ENCODE measurements at regions not wholly inside any gene's neighbourhood (a gene's known extent, or its start where the extent isn't known, plus 50 kb on each side); places are given as distances from the start of the nearest gene placed in this dataset.

DNA sequence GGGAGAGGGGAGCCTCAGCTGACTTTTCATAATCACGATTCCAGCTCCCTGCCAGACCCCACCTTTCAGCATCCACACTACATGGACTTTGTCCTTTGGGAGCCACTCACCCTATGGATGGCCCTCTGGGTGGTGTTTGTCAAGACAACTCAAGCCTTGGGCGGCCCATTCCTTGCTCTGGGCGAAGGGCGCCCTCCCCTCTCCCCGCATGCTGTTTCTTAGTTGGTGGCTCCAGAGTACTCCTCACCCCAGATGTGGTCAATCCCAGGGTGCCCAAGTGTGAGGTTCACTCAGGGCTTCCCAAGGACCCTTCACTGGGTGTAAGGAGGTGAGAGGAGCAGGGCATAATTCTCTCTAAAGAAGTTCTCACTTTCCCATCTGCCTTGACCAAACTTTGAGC is 710.0 kb downstream of the QKI start:
- Histone ChIP-seq H3K9me3 (ENCODE audit: control insufficient read depth, low read length) (no peaks in the 10 kb centered on the region), H2BK12ac (ENCODE audit: low read length in 2 of 2) (no peak overlapping the region), H3K9ac (ENCODE audit: low read length) (no peak overlapping the region), H2AFZ (ENCODE audit: low read depth, low read length) (no peak overlapping the region), H3K27ac (ENCODE audit: low read length, poor library complexity, severe bottlenecking) (no peak overlapping the region), H3K36me3 (ENCODE audit: control insufficient read depth in 1 of 2, insufficient read depth in 2 of 2, low read depth in 1 of 2, low read length in 2 of 2) (no peaks in the 10 kb centered on the region), H3K23ac (ENCODE audit: low read length in 2 of 2) (no peak overlapping the region), H3K79me1 (replicated peaks; ENCODE audit: low read length, poor library complexity, severe bottlenecking) (no peaks in the 10 kb centered on the region), H3K4me1 (ENCODE audit: control insufficient read depth, insufficient read depth, low read depth, low read length) (no peaks in the 10 kb centered on the region), H2BK5ac (ENCODE audit: low read depth, low read length, poor library complexity, severe bottlenecking) (no peak overlapping the region), H4K8ac (ENCODE audit: low read length) (no peak overlapping the region), H3K18ac (ENCODE audit: low read depth in 1 of 2, low read length in 2 of 2) (no peak overlapping the region), H3K4me3 (ENCODE audit: insufficient read depth in 1 of 2, low read depth in 1 of 2, low read length in 2 of 2) (no peak overlapping the region), H2BK120ac (ENCODE audit: low read depth, low read length) (no peak overlapping the region), H2AK5ac (ENCODE audit: low read length, severe bottlenecking) (no peak overlapping the region), H3K4ac (ENCODE audit: low read depth in 1 of 2, low read length in 2 of 2) (no peak overlapping the region), H2BK15ac (ENCODE audit: low read depth, poor library complexity, severe bottlenecking) (no peak overlapping the region), H4K91ac (ENCODE audit: low read length) (no peak overlapping the region), H3K4me2 (ENCODE audit: low read length, poor library complexity, severe bottlenecking) (no peak overlapping the region), H3K14ac (ENCODE audit: low read length in 2 of 2) (no peak overlapping the region), H3K27me3 (ENCODE audit: control insufficient read depth in 1 of 2, insufficient read depth in 1 of 2, low read length in 2 of 2) (no peaks in the 10 kb centered on the region)
- no peak for DNase-seq
- whole genome bisulfite sequencing = 92% methylated on average over 5 of the region's 5 CpGs

DNA sequence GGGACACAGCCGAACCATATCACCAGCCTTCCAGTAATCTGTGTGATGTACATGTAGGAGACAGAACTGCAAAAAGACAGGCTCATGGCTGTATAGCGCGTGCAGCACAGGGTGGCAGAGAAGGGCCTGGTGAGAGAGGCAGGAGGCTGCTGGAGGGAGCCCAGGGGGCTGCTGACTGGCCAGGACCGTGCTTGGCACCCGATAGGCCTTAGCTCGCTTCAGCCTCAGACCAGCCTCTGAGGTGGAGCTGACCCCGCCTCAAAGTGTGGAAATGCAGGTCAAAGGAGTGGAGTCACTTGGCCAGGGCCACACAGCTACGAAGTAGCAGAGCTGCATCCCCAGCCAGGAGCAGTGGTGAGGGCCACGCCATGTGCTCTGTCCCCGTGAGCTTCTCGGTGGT is 707.6 kb downstream of the QKI start:
- DNase-seq = no peak
- Histone ChIP-seq H2BK5ac (ENCODE audit: low read depth, low read length, poor library complexity, severe bottlenecking) (no peak overlapping the region), H3K14ac (ENCODE audit: low read length in 2 of 2) (no peak overlapping the region), H3K18ac (ENCODE audit: low read depth in 1 of 2, low read length in 2 of 2) (no peak overlapping the region), H3K36me3 (ENCODE audit: control insufficient read depth in 1 of 2, insufficient read depth in 2 of 2, low read depth in 1 of 2, low read length in 2 of 2) (no peaks in the 10 kb centered on the region), H3K23ac (ENCODE audit: low read length in 2 of 2) (no peak overlapping the region), H2AK5ac (ENCODE audit: low read length, severe bottlenecking) (no peak overlapping the region), H3K9me3 (ENCODE audit: control insufficient read depth, low read length) (no peaks in the 10 kb centered on the region), H3K9ac (ENCODE audit: low read length) (no peak overlapping the region), H3K79me1 (replicated peaks; ENCODE audit: low read length, poor library complexity, severe bottlenecking) (no peaks in the 10 kb centered on the region), H3K4me2 (ENCODE audit: low read length, poor library complexity, severe bottlenecking) (no peak overlapping the region), H3K4me1 (ENCODE audit: control insufficient read depth, insufficient read depth, low read depth, low read length) (no peaks in the 10 kb centered on the region), H3K27ac (ENCODE audit: low read length, poor library complexity, severe bottlenecking) (no peak overlapping the region), H2BK12ac (ENCODE audit: low read length in 2 of 2) (no peak overlapping the region), H4K91ac (ENCODE audit: low read length) (no peak overlapping the region), H2AFZ (ENCODE audit: low read depth, low read length) (no peak overlapping the region), H2BK120ac (ENCODE audit: low read depth, low read length) (no peak overlapping the region), H4K8ac (ENCODE audit: low read length) (no peak overlapping the region), H3K27me3 (ENCODE audit: control insufficient read depth in 1 of 2, insufficient read depth in 1 of 2, low read length in 2 of 2) (no peaks in the 10 kb centered on the region), H2BK15ac (ENCODE audit: low read depth, poor library complexity, severe bottlenecking) (no peak overlapping the region), H3K4me3 (ENCODE audit: insufficient read depth in 1 of 2, low read depth in 1 of 2, low read length in 2 of 2) (no peak overlapping the region), H3K4ac (ENCODE audit: low read depth in 1 of 2, low read length in 2 of 2) (no peak overlapping the region)
- 87% methylated on average over 11 of the region's 11 CpGs for WGBS

DNA sequence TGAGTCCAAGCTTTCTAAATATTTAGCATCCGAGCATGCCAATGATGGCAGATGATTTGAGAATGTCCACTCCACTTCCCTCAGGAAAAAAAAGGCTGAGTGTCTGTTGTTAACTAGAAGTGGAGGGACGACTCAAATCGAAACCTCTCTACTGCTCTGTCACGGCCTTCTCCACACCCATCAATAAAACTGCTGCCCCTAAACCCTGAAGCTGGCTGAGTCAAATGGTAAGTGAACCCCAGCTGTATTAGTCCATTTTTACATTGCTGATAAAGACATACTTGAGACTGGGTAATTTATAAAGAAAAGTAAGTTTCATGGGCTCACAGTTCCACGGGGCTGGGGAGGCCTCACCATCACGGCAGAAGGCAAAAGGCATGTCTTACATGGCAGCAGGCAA is 707.0 kb downstream of the QKI start:
- Histone ChIP-seq H3K9me3 (ENCODE audit: control insufficient read depth, low read length) (no peaks in the 10 kb centered on the region), H2BK15ac (ENCODE audit: low read depth, poor library complexity, severe bottlenecking) (no peak overlapping the region), H3K4me1 (ENCODE audit: control insufficient read depth, insufficient read depth, low read depth, low read length) (no peaks in the 10 kb centered on the region), H3K4me3 (ENCODE audit: insufficient read depth in 1 of 2, low read depth in 1 of 2, low read length in 2 of 2) (no peak overlapping the region), H4K91ac (ENCODE audit: low read length) (no peak overlapping the region), H2BK5ac (ENCODE audit: low read depth, low read length, poor library complexity, severe bottlenecking) (no peak overlapping the region), H3K23ac (ENCODE audit: low read length in 2 of 2) (no peak overlapping the region), H3K14ac (ENCODE audit: low read length in 2 of 2) (no peak overlapping the region), H2AK5ac (ENCODE audit: low read length, severe bottlenecking) (no peak overlapping the region), H4K8ac (ENCODE audit: low read length) (no peak overlapping the region), H3K27ac (ENCODE audit: low read length, poor library complexity, severe bottlenecking) (no peak overlapping the region), H3K4ac (ENCODE audit: low read depth in 1 of 2, low read length in 2 of 2) (no peak overlapping the region), H3K4me2 (ENCODE audit: low read length, poor library complexity, severe bottlenecking) (no peak overlapping the region), H3K36me3 (ENCODE audit: control insufficient read depth in 1 of 2, insufficient read depth in 2 of 2, low read depth in 1 of 2, low read length in 2 of 2) (no peaks in the 10 kb centered on the region), H2AFZ (ENCODE audit: low read depth, low read length) (no peak overlapping the region), H2BK120ac (ENCODE audit: low read depth, low read length) (no peak overlapping the region), H2BK12ac (ENCODE audit: low read length in 2 of 2) (no peak overlapping the region), H3K9ac (ENCODE audit: low read length) (no peak overlapping the region), H3K18ac (ENCODE audit: low read depth in 1 of 2, low read length in 2 of 2) (no peak overlapping the region), H3K79me1 (replicated peaks; ENCODE audit: low read length, poor library complexity, severe bottlenecking) (no peaks in the 10 kb centered on the region), H3K27me3 (ENCODE audit: control insufficient read depth in 1 of 2, insufficient read depth in 1 of 2, low read length in 2 of 2) (no peaks in the 10 kb centered on the region)
- WGBS = 82% methylated on average over 5 of the region's 6 CpGs
- no peak for DNase-seq

- Histone ChIP-seq H3K4ac (ENCODE audit: low read depth in 1 of 2, low read length in 2 of 2) (no peak overlapping the region), H3K9ac (ENCODE audit: low read length) (no peak overlapping the region), H4K8ac (ENCODE audit: low read length) (no peak overlapping the region), H2AK5ac (ENCODE audit: low read length, severe bottlenecking) (no peak overlapping the region), H3K23ac (ENCODE audit: low read length in 2 of 2) (no peak overlapping the region), H2BK12ac (ENCODE audit: low read length in 2 of 2) (no peak overlapping the region), H3K36me3 (ENCODE audit: control insufficient read depth in 1 of 2, insufficient read depth in 2 of 2, low read depth in 1 of 2, low read length in 2 of 2) (no peaks in the 10 kb centered on the region), H2BK5ac (ENCODE audit: low read depth, low read length, poor library complexity, severe bottlenecking) (no peak overlapping the region), H4K91ac (ENCODE audit: low read length) (no peak overlapping the region), H3K9me3 (ENCODE audit: control insufficient read depth, low read length) (no peaks in the 10 kb centered on the region), H3K18ac (ENCODE audit: low read depth in 1 of 2, low read length in 2 of 2) (no peak overlapping the region), H3K27me3 (ENCODE audit: control insufficient read depth in 1 of 2, insufficient read depth in 1 of 2, low read length in 2 of 2) (no peaks in the 10 kb centered on the region), H3K4me3 (ENCODE audit: insufficient read depth in 1 of 2, low read depth in 1 of 2, low read length in 2 of 2) (no peak overlapping the region), H3K4me2 (ENCODE audit: low read length, poor library complexity, severe bottlenecking) (no peak overlapping the region), H2BK120ac (ENCODE audit: low read depth, low read length) (no peak overlapping the region), H2BK15ac (ENCODE audit: low read depth, poor library complexity, severe bottlenecking) (no peak overlapping the region), H3K27ac (ENCODE audit: low read length, poor library complexity, severe bottlenecking) (no peak overlapping the region), H3K79me1 (replicated peaks; ENCODE audit: low read length, poor library complexity, severe bottlenecking) (no peaks in the 10 kb centered on the region), H3K4me1 (ENCODE audit: control insufficient read depth, insufficient read depth, low read depth, low read length) (no peaks in the 10 kb centered on the region), H3K14ac (ENCODE audit: low read length in 2 of 2) (no peak overlapping the region), H2AFZ (ENCODE audit: low read depth, low read length) (no peak overlapping the region)
- no peak for DNase-seq
- 85% methylated on average over 5 of the region's 5 CpGs for WGBS
Measured at GRCh38 chr6:164114651-164115050, 700.1 kb downstream of the QKI start.
